HG02798 (cell line): ENCODE measurements at regions not wholly inside any gene's neighbourhood (a gene's known extent, or its start where the extent isn't known, plus 50 kb on each side); places are given as distances from the start of the nearest gene placed in this dataset.

Experiments used
- ATAC-seq: cut with Tn5 transposase; IDR thresholded peaks from one replicate; pipeline ENCODE4 v1.9.1; 2021; ENCODE audit warnings: mild to moderate bottlenecking; ENCODE audit not compliant: unreplicated experiment, poor library complexity

DNA sequence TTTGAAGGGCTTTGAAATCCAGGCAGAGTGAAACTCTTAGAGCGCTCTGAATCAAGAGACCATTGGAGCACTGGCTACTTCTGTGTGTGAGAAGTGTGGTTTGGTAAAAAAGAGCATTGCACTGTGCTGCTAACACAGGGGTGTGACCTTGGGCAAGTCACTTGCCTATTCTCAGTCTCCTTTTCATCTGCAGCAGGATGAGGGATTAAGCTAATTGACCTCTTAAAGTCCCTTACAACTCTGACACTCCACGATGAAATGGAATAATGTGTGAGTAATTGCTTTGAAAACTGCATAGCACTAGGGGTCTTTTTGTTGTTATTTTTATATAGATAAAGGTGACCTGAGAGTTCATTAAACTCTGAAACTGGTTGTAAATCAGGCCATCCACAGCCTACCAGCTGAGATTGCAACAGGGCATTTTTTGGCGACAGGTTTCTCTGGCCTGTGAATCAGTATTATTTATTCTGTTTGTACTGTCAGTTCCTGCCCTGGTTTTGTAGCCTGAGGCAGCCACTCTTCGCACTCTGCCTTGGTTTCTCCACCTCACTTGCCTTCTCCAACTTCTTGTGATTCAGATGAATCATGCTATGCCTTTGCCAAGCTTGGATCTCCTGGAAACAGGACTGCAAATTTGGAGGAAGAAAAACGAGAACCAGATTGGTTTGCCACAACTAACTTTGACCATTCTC is 159.9 kb upstream of the PARP11 start:
- no peak for ATAC-seq

DNA sequence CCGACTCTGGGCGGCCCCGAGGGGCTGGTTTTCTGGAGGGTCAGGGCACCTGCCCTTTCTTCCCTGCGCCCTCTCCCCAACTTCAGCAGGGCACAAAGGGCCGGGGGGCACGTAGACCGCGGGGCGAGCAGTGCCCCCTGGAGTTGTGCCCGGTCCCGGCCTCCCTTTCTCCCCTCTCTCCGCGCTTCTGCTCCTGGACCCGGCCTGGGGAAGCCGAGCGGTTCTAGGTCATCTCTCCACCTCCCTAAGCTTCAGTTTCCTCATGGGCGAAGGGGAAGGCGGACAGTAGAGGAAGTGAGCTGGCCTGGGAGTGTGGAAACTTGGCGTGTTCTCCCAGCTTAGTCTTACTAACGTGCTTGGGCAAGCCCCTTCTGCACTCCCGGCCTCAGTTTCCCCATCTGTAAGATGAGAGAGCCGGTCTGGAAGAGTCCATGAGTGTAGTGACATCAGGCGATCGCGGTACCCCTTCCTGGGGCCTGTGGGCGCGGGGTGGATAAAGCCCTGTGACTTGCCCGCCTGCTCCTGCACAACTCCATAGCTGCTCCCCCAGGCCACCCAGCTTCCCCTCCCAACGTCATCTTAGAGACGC is 158.6 kb upstream of the PARP11 start:
- ATAC-seq, result no peak

DNA sequence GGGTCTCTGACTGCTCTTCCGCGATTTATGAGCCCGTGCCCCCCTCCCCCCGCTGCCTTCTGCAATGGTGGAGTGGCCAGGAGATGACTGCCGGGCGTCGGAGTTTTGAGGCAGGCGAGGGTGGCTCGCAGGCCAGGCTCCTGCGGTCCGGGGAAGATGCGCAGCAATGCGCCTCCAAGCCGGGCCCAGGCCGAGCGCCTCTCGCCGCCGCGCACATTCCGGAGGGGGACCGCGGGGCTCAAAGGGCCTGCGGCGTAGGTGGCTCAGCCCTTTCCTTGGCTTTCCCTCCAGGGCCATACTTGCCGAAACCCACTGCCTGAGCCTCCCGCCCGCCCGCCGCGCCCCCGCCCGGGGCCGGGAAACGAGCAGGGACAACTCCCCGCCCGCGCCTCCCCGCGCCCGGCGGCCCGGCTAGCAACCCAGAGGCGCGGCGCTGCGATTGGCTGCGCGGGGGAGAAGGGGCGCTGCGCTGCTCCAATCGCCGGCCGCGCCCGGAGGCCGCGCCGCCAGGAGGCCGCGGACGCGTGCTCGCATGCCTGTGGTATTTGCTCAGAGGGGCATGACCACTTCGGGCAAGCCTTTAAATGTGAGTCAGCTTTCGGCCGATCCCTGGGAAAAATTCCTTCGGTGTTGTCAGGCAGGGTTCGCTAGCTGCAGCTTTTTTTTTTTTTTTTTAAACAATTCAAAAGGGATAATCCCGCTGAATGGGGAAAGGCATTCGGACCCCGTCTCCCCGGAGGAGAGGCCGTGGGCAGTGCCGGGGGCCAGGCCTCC is 157.9 kb upstream of the PARP11 start:
- peak; percentile 93 for ATAC-seq

DNA sequence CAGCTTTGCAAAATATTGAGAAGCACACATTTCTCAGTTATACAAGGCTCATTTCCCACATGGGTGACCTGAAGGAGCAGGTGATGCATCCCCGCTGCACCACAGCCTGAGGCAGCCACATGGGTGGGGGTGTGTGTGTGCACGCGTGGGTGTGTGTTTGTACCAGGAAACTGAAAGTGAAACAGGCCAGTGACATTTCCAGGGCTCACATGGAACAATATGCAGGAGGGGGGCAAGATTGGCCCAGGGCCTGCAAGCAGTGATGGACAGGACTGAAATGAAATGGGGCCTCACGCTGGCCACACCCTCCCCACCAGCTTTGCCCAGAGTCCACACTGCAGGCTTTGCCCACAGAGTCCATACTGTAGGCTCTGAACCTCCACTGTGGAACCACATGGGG is 154.2 kb upstream of the PARP11 start:
- ATAC-seq, result no peak

DNA sequence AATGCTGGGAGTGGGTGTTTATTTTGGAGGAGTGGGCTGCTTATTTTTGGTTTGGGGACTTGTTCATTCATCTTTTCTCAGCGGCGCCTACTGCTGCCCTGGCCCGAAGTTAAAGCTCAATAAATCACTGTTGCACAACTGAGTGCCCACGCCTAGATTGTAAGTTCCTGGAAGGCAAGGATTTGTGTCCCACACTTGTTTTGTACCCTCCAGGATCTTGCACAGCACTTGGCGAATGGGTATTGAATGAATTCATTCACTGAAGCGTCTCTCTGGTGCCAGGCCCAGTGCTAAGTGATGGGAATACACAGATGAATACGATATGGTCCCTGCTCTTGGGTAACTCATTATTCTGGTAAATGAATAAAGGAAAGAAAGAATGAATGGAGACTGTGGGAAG is 153.3 kb upstream of the PARP11 start:
- no peak for ATAC-seq

DNA sequence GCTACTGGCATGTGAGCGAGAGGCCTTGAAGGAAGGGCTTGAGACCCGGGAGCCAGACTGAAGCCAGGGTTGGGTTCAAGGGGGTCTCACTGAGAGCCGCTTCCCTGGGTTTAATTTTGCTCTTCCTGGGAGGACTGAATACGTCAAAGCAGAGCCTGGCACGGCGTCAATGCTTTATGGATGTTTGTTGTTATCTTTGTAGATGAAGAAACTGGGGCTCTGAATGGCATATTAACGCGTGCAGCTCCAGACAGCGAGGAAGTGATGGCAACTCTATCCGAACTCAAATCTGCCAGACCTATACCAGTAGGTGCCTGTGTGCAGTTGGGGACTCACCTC is 152.8 kb upstream of the PARP11 start:
- ATAC-seq, result no peak

DNA sequence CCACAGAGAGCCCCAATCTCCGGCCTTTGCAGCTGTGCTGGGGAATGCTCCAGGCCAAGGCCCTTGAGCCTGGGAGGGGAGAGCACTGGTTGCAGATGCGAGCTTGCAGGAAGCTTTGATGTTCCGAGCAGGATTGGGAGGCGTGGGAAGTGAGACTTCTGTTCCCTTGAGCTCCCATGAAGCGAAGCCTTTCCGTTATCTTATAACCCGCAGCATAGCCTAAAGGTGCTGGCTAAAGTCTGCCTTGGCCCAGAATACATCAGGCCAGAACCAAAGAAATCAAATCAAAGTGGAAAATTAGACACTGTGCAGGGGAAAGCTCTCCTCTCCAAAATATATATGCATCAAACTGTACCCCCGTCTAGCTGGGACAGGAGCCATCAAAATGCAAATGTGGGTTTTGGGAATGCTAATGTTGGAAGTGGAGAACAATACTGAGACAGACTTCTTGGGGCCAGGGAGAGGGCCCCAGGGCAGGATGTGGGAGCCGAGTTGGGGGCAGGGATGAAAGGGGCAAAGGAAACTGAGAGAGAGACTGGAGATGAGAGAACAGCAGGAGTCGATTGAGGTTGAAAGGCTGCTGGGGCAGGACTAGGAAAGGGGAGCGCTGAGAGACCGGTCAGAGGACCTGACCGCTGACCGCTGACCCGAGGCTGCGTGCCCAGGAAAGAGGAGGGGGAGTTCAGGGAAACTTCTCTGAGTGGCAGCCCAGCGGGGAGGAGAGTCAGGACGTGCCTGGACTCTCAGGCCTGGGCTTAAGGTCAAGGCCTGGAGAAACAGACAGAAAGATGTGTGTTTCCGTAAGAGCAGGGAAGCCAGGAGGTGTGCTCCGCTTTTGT is 152.2 kb upstream of the PARP11 start:
- ATAC-seq, result no peak

DNA sequence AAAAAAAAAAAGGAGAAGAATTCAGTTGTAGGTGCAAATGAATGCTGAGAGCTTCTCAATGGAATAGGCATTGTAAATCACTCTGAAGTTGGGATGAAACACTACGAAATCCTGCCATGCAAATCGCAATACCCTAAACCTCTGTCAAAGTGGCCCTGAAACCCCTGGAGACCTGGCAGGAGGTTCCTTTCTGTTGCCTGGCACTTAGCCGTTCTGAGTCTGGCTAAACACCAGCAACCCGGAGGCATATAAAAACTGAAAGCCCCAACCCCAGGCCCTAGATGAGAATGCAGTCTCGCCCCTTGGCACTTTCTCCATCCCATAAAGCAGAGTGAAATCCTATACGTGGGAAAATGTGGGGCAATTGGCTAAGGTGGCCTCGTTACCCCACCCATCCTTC is 151.5 kb upstream of the PARP11 start:
- ATAC-seq, result no peak

DNA sequence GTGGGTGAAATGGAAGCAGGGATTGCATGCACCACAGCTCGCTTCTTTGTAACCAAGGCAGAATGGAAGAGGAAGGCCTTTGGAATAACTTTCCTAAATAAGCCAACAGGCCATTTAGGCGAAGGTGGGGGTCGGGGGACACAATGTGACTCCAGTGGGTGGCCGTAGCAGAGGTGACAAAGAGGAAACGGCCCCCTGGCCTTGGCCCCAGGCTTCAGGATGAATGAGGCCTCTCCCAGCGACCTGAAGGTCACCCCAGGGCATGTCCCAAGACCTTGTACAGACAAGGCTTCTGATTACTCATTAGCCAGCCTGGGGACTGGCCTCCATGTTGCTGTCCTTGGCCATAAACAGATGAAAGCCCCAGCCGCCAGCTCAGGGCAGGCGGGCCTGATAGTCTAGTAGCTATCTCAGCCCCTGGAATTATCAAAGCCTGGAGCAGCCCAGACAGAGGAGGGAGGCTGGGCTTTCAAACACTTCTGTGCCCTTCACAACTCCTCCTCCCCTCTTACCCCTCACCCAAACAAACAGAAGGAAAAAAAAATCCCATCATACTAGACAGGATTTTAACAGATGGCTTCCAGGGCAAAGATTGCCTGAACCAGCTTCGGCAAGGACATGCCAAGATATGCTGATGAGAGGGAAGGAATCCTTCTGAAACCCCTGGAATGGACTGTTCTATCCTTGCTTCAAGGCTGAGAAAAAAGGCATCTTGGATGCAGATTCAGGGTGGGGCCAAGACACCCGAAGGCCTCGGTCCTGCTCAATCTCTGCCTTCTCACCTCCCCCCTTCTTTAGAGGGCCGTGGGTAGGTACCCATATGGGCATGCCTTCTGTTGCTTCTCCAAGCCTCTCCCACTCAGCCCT is 142.3 kb upstream of the PARP11 start:
- ATAC-seq, result no peak

DNA sequence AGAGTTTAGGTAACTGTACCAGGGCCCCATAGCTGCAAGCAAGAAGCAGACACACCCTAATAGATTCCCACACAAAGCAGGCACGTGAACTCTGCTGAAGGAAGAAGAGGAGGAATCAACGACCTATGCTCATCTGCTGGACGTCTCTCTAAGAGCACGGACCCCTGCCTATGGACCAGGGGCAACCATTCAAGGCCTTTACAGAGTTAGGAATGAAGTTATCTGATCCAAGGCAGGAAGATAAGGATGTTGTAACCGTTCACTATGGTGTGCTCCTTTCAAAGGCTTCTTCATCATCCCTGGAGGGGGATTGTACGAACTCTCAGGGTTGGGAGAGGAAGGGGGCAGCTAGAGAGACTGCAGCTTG is 141.6 kb upstream of the PARP11 start:
- ATAC-seq, result no peak

DNA sequence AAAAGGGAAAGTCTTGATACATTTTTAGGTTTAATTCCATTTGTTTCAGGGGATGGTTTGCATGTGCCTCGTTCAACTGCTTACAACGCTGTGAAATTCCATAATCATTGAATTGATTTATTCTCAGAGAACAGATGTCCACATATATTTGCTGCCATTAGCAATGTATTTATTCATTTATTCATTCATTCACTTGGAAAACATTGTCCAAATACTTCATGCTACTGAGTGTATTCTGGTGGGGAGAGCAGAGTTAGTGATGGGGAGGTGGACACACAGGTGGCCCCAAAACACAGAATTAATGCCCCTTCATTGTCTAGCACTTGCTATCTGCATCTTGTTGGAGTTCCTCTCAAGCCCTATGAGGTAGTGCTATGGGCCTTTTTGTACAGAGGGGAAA is 141.2 kb upstream of the PARP11 start:
- ATAC-seq, result no peak

DNA sequence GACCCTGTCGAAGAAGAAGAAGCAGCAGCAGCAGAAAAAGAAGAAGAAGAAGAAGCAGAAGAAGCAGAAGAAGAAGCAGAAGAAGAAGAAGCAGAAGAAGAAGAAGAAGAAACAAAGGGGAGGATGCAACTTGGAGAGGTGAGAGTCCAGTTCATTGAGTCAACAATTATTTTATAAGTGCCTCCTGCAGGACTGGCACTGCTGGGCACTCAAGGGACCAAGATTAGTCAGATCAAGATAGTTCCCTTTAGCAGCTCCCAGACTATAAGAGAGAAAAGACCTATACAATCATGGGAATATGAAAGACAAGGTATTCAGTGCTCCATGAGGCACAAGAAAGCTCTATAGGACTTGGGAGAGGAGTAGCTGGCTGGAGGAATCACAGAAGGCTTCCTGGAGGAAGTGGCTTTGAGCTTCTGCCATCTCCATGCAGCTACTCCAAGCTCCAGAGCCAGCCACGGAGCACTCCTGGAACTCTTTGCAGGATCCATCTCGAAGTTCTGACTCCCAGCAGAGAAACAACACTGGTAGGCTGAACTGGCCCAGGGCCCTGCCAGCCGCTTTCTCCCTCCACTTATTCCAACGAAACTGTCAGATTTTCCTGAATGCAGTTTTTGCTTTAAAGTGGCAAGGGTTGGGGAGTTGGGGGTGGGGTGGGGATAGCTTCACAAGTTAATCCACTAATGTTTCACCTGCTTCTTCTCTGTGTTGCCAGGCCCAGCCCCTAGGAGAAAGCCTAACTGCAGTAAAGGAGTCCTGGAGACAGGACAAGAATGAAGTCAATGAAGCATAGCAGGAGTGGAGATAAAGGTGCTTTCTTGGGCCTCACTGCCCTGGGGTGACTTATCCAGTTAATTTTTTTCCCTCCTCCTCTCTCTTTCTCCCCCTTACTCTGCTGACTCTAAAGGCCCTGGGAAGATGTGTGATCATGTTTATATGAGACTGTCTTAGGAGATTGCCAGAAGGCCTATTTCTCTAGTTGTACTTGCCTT is 140.1 kb upstream of the PARP11 start:
- ATAC-seq, result no peak

DNA sequence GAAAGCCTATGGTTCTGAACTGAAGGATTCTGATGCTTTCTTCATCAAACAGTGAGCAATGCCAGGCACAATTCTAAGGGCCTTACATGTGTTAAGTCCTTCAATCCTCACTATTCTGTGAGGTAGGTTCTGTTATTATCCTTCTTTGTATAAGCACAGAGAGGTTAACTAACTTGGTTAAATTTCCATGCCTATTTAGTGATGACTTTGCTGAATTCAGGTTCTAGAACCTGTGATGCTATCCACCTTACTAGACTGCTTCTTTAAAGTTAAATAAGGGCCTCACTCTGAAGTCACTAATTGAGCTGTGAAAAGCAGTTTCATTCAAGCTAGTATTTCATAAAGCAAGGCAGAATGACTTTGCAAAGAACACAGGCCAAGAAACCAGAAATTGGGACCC is 138.9 kb upstream of the PARP11 start:
- ATAC-seq, result no peak

DNA sequence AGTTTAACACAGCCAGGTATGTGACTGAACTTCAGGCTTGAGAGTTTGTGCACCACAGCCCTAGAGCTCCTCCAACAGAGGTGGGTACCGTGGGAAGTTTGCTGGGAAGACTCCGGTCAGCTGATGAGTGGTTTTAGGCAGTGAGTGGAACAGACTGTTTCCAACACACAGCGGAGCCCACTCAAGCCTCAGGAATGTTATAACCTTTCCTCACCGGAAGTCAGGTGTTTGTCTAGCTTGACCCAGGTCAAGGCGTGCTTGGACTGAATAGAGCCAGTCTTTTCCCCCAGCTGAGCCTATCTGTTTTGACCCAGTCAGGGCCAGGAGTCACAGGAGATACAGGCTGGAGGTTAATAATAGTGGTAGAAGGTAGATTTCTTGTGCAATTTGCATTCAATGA is 138.4 kb upstream of the PARP11 start:
- ATAC-seq, result no peak

DNA sequence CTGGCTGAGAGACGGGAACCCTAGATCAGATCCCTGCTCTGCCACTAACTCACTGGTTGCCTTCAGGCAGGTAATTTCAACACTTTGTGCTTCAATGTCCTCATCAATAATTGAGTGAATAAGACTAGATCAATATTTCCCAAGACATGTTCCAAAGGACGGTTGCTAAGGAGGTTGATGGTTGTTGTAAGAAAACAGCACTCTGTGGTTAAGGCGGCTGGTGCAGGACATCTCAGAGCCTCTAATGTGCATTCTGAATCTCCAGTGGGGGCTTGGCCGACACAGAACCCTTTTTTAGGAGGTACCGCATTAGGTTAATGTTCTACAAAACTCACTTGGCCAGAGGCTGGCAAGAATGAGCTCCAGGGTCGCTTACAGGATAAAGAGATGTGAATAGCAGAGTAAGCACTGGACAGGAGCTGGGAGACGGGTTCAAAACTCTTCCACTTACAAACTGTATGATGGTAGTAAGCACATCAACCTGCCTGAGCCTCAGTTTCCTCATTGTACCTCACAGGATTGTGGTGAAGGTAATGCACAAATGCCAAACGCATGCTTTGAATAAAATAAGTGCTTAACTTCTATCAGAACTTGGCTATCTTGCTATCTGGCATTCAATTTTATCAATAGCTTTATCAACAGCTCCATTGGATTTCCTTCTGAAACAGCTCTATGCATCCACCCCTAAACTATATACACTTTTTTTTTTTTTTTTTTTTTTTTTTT is 136.9 kb upstream of the PARP11 start:
- ATAC-seq, result no peak

DNA sequence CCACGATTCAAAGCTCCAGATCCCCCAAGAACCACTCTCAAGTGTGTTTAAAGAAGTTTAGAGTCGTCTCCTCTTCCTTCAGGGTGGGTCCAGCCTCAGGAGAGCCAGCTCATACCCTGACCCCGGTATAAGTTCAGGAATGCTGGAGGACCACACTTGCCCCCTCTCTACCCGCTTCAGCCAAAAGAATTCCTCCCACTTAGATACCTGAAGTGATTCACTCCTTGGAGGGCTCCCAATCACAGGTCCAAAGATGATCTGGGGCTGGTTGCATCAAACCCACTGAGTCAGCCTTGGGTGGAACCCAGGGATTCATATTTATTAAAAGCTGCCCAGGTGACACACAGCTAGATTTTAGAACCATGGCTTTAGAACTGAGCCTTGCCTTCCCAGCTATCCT is 133.5 kb upstream of the PARP11 start:
- ATAC-seq, result no peak

DNA sequence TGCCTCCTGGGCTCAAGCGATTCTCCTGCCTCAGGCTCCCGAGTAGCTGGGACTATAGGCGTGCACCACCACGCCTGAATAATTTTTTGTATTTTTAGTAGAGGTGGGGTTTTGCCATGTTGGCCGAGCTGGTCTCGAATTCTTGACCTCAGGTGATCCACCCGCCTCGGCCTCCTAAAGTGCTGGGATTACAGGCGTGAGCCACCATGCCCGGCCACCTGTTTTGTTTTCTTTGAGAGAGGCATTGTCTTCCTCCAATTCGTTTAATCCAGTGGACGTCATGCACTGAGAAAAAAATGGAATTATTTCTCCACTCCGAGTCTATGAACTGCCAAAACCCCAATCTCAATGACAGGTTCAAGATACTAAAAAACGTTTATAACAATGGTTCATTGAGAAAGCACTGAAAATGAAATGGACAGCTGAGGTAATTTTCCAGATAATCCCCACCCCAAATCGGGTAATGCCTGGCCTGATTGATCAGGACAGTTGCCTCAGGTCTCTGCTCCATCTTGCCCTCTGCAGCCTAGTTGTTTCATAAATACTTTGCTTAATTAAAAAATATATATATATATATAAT is 132.7 kb upstream of the PARP11 start:
- no peak for ATAC-seq

DNA sequence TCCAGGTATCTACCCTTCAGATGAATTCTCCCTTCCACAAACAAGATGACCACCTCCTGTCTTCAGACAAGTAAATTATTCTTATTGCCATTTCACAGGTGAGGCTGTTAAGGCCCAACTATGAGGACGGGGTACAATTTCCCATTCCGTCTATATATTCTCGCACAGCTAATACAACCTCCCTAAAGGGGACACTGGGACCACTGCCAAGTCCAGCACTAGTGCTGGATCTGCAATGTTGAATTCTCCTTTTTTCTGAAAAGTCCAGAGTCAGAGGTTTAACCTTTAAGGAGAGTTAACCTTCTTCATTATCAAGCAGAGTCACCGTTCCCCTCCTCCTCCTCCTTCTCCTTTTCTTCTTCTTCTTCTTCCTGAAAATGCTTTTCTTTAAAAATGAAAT is 130.4 kb upstream of the PARP11 start:
- ATAC-seq, result no peak
